ENCODE measurements at regions not wholly inside any gene's neighbourhood (a gene's known extent, or its start where the extent isn't known, plus 50 kb on each side); places are given as distances from the start of the nearest gene placed in this dataset.

- Histone ChIP-seq H3K4me3 (ENCODE audit: low read length) (no peak overlapping the region), H3K4me2 (ENCODE audit: low read length) (no peak overlapping the region), H3K9ac (ENCODE audit: low read length) (no peak overlapping the region), H3K36me3 (replicated peaks; ENCODE audit: low read depth, low read length) (no peaks in the 10 kb centered on the region), H4K20me1 (ENCODE audit: insufficient read depth, low read length) (no peaks in the 10 kb centered on the region), H3K27me3 (ENCODE audit: low read depth, low read length) (peaks cover 13% of the 10 kb centered on the region), H3K79me2 (ENCODE audit: low read length) (no peaks in the 10 kb centered on the region), H3K9me3 (ENCODE audit: insufficient read depth, low read length) (no peaks in the 10 kb centered on the region), H3K27ac (ENCODE audit: low read length) (no peak overlapping the region), H3K4me1 (ENCODE audit: low read length) (no peaks in the 10 kb centered on the region), H2AFZ (ENCODE audit: low read depth, low read length) (no peak overlapping the region)
- TF ChIP-seq, protein P1, sequence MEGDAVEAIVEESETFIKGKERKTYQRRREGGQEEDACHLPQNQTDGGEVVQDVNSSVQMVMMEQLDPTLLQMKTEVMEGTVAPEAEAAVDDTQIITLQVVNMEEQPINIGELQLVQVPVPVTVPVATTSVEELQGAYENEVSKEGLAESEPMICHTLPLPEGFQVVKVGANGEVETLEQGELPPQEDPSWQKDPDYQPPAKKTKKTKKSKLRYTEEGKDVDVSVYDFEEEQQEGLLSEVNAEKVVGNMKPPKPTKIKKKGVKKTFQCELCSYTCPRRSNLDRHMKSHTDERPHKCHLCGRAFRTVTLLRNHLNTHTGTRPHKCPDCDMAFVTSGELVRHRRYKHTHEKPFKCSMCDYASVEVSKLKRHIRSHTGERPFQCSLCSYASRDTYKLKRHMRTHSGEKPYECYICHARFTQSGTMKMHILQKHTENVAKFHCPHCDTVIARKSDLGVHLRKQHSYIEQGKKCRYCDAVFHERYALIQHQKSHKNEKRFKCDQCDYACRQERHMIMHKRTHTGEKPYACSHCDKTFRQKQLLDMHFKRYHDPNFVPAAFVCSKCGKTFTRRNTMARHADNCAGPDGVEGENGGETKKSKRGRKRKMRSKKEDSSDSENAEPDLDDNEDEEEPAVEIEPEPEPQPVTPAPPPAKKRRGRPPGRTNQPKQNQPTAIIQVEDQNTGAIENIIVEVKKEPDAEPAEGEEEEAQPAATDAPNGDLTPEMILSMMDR (IDR thresholded peaks at IDR 0.05; ENCODE audit: low read depth, low read length) = no peak
- no peak for TF ChIP-seq EZH2phosphoT487 (IDR thresholded peaks at IDR 0.05; ENCODE audit: low read depth)
Measured at GRCh38 chr10:69684020-69684980, 54.3 kb downstream of the FAM241B start.

- Histone ChIP-seq H3K79me2 (ENCODE audit: low read length) (no peaks in the 10 kb centered on the region), H3K4me3 (ENCODE audit: low read length) (no peak overlapping the region), H4K20me1 (ENCODE audit: insufficient read depth, low read length) (no peaks in the 10 kb centered on the region), H2AFZ (ENCODE audit: low read depth, low read length) (no peak overlapping the region), H3K9me3 (ENCODE audit: insufficient read depth, low read length) (no peaks in the 10 kb centered on the region), H3K4me2 (ENCODE audit: low read length) (no peak overlapping the region), H3K36me3 (replicated peaks; ENCODE audit: low read depth, low read length) (no peaks in the 10 kb centered on the region), H3K9ac (ENCODE audit: low read length) (no peak overlapping the region), H3K27me3 (ENCODE audit: low read depth, low read length) (peaks cover 13% of the 10 kb centered on the region), H3K4me1 (ENCODE audit: low read length) (no peaks in the 10 kb centered on the region), H3K27ac (ENCODE audit: low read length) (no peak overlapping the region)
- no peak for TF ChIP-seq EZH2phosphoT487 (IDR thresholded peaks at IDR 0.05; ENCODE audit: low read depth)
- TF ChIP-seq, protein P1 (IDR thresholded peaks at IDR 0.05; ENCODE audit: low read depth, low read length) = no peak
Measured at GRCh38 chr10:69684981-69685353, 54.9 kb downstream of the FAM241B start.

DNA sequence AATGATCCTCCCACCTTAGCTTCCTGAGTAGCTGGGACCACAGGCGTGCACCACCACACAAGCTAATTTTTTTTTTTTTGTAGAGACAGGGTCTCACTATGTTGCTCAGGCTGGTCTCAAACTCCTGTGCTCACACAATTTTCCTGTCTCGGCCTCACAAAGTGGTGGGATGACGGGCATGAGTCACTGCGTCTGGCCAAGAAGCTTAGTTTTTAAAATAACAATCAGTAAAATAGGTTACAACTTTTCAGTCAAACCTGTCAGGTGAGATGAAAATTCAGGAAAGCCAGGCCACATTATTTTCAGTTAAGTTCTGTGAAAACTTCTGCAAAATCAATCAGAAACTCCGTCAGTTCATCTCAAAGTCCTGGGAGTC, 55.4 kb downstream of the FAM241B start:
- Histone ChIP-seq H4K20me1 (ENCODE audit: insufficient read depth, low read length) (no peaks in the 10 kb centered on the region), H3K4me1 (ENCODE audit: low read length) (no peaks in the 10 kb centered on the region), H3K79me2 (ENCODE audit: low read length) (no peaks in the 10 kb centered on the region), H3K9ac (ENCODE audit: low read length) (no peak overlapping the region), H3K36me3 (replicated peaks; ENCODE audit: low read depth, low read length) (no peaks in the 10 kb centered on the region), H3K4me3 (ENCODE audit: low read length) (no peak overlapping the region), H3K4me2 (ENCODE audit: low read length) (no peak overlapping the region), H3K9me3 (ENCODE audit: insufficient read depth, low read length) (no peaks in the 10 kb centered on the region), H2AFZ (ENCODE audit: low read depth, low read length) (no peak overlapping the region), H3K27ac (ENCODE audit: low read length) (no peak overlapping the region), H3K27me3 (ENCODE audit: low read depth, low read length) (peaks cover 9% of the 10 kb centered on the region)
- no peak for TF ChIP-seq EZH2phosphoT487 (IDR thresholded peaks at IDR 0.05; ENCODE audit: low read depth)
- TF ChIP-seq, protein P1 (IDR thresholded peaks at IDR 0.05; ENCODE audit: low read depth, low read length) = no peak

DNA sequence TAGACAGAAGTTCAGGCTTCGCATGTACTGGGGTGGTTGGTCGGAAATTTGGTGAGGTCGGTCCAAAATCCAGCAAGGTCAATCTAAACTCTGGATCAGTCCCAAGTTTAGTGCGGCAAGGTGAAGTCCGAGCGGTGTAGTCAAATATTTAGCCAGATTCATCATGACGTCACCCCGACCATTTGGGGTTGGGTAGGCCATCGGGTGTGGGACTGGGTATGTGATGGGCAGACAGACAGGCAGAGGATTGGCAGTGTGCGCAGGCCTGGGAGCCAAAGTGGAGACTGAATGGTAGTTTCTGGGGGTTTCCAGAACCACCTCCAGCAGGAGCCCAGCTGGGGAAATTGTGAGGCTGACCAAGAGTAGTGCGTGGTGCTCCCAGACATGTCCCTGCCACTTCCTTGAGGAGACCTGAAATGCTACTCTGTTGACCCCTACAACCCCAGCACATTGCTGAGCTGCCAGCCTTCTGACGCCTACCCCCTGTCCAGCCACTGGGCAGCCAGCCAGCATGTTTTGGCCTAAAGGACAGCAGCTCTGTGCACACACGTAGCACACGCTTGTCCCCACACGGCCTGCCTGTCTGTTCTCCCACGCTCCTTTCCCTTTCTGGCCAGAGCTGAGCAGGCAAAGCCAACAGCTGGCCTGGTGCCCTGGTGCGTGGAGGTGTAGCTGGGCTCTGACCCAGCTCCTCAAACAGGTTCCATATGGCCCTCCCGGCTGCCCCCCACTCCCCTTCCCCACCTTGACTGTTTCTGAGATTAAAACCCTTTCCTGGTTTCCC, 55.9 kb downstream of the FAM241B start:
- Histone ChIP-seq H3K27me3 (ENCODE audit: low read depth, low read length) (peaks cover 6% of the 10 kb centered on the region), H3K9ac (ENCODE audit: low read length) (no peak overlapping the region), H3K4me1 (ENCODE audit: low read length) (no peaks in the 10 kb centered on the region), H2AFZ (ENCODE audit: low read depth, low read length) (no peak overlapping the region), H3K9me3 (ENCODE audit: insufficient read depth, low read length) (no peaks in the 10 kb centered on the region), H3K4me3 (ENCODE audit: low read length) (no peak overlapping the region), H3K27ac (ENCODE audit: low read length) (no peak overlapping the region), H3K79me2 (ENCODE audit: low read length) (no peaks in the 10 kb centered on the region), H3K36me3 (replicated peaks; ENCODE audit: low read depth, low read length) (no peaks in the 10 kb centered on the region), H4K20me1 (ENCODE audit: insufficient read depth, low read length) (no peaks in the 10 kb centered on the region), H3K4me2 (ENCODE audit: low read length) (no peak overlapping the region)
- TF ChIP-seq, protein P1 (IDR thresholded peaks at IDR 0.05; ENCODE audit: low read depth, low read length) = no peak
- TF ChIP-seq EZH2phosphoT487 (IDR thresholded peaks at IDR 0.05; ENCODE audit: low read depth) = no peak
